Ascending aorta (tissue), 2 donors: ENCODE measurements at regions not wholly inside any gene's neighbourhood (a gene's known extent, or its start where the extent isn't known, plus 50 kb on each side); places are given as distances from the start of the nearest gene placed in this dataset.

ENCODE experiments used
- DNase-seq, 2 donors: peaks; one replicate each; pipeline ENCODE4 v3.0.0-alpha.2; 2019; ENCODE audit warnings: low spot score in 2 of 2
- H3K27ac ChIP-seq, 2 donors: fragments of 200-600 bp; sonication (generic); one replicate each; pipeline ENCODE4 v1.5.1; 2016 to 2017; ENCODE audit warnings: mild to moderate bottlenecking in 1 of 2
- H3K27me3 ChIP-seq: fragments of 200-600 bp; sonication (generic); one replicate; pipeline ENCODE4 v1.5.1; 2017
- H3K36me3 ChIP-seq, 2 donors: fragments of 200-600 bp; sonication (generic); one replicate each; pipeline ENCODE4 v1.5.1; 2016
- H3K4me1 ChIP-seq, 2 donors: fragments of 200-600 bp; sonication (generic); one replicate each; pipeline ENCODE4 v1.5.1; 2016 to 2017; ENCODE audit warnings: mild to moderate bottlenecking in 1 of 2
- H3K4me3 ChIP-seq, 2 donors: fragments of 200-600 bp; sonication (generic); one replicate each; pipeline ENCODE4 v1.5.1; 2016 to 2017; ENCODE audit warnings: mild to moderate bottlenecking in 1 of 2
- H3K9me3 ChIP-seq, 2 donors: fragments of 200-600 bp; sonication (generic); one replicate each; pipeline ENCODE4 v1.5.1; 2016
- intact Hi-C: fragments of 100-400 bp; cut with DNase I; formaldehyde crosslinking; loops from one replicate; pipeline ENCODE4 v1.15.1; 2023
- TF ChIP-seq, protein P1 (sequence below), 3 experiments: fragments of 200-600 bp in 2 of 3; fragments of 450-650 bp in 1 of 3; sonication (generic) in 2 of 3; IDR thresholded peaks; one replicate each; pipeline ENCODE4 v1.5.1; 2016 to 2019; ENCODE audit warnings: antibody characterized with exemption in 3 of 3, mild to moderate bottlenecking in 1 of 3, moderate library complexity in 1 of 3

DNA sequence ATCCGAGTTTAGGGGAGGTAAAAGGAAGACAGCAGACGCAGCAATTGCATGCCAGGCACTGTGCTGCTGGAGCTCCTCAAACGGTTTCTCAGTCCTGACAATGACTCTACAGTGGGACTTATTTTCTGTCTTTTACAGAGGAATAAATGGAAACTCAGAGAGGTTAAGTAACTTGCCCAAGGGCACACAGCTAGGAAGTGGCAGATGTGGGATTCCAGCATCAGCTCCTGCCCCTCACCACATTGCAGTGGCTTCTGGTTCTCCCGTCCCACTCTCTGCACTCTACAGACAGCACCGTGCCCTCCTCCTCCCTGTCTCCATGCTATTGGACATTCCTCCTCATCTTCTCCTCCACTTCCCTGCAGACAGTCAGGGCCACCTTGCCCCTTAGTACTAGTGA lies 74.2 kb upstream of the KSR1 start:
- no peak overlapping the region for H3K4me3 ChIP-seq
- no peaks in the 10 kb centered on the region for H3K27me3 ChIP-seq
- H3K9me3 ChIP-seq: no peaks in the 10 kb centered on the region
- H3K4me1 ChIP-seq: peaks cover 6 to 26% of the 10 kb centered on the region in 2 donors
- intact Hi-C loops: no loop called here
- TF ChIP-seq, protein P1, sequence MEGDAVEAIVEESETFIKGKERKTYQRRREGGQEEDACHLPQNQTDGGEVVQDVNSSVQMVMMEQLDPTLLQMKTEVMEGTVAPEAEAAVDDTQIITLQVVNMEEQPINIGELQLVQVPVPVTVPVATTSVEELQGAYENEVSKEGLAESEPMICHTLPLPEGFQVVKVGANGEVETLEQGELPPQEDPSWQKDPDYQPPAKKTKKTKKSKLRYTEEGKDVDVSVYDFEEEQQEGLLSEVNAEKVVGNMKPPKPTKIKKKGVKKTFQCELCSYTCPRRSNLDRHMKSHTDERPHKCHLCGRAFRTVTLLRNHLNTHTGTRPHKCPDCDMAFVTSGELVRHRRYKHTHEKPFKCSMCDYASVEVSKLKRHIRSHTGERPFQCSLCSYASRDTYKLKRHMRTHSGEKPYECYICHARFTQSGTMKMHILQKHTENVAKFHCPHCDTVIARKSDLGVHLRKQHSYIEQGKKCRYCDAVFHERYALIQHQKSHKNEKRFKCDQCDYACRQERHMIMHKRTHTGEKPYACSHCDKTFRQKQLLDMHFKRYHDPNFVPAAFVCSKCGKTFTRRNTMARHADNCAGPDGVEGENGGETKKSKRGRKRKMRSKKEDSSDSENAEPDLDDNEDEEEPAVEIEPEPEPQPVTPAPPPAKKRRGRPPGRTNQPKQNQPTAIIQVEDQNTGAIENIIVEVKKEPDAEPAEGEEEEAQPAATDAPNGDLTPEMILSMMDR (IDR thresholded peaks at IDR 0.05): no peak
- no peaks in the 10 kb centered on the region for H3K36me3 ChIP-seq
- no peak overlapping the region for H3K27ac ChIP-seq
- DNase-seq: no peak

DNA sequence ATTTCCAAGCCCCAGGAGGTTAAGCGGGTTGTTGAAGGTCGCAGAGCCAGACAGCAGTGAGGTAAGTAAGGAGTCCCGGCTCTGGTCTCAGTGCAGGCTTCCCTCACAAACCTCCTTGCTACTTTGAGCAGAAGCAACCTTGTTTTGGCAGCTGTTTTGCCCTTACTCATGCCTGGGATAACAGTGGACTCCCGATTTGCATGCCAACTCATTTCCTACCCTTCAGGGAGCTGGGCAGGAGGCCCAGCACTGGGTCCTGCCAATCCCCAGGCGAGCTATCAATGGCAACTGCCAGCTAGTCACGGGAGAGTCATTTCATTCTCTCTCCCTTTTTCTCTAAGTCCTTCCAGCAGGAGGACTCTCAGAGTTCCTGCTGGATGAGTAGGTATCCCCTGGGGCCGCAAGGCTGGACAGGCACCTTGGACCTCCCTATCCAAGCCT lies 72.0 kb upstream of the KSR1 start:
- Histone ChIP-seq H3K9me3 (no peaks in the 10 kb centered on the region), H3K4me3 (no peak overlapping the region), H3K36me3 (no peaks in the 10 kb centered on the region), H3K27me3 (no peaks in the 10 kb centered on the region), H3K4me1 (peaks cover 6 to 26% of the 10 kb centered on the region in 2 donors), H3K27ac (peak overlapping the region; percentile 62 to 72)
- DNase-seq: peak; percentile 60 to 92
- intact Hi-C loops: loop anchor here (1.0 kb wide), 2 partner anchors 31 to 51 kb away; no protein-coding TSS in a partner anchor
- TF ChIP-seq, protein P1 (IDR thresholded peaks at IDR 0.05): no peak

DNA sequence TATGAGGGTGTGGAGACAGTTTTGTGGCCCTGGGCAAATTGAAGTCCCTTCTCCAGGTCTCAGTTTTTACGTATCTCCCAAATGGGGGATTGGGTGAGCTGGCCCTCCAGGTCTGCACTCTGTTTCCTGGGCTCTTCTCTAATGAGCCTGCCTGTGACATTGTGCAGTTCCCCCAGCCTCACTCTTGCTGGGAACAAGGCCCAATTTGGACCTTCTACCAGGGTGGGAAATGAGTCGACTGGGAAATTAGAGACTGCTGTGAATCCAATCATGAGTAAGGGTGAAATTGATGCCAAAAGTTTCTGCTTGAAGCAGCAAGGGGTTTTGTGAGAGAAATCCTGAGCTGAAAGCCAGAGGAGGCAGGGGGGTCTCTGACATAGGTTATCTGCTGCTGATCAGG lies 71.5 kb upstream of the KSR1 start:
- no peak for DNase-seq
- Histone ChIP-seq H3K4me3 (no peak overlapping the region), H3K9me3 (no peaks in the 10 kb centered on the region), H3K4me1 (peaks cover 6 to 26% of the 10 kb centered on the region in 2 donors), H3K27me3 (no peaks in the 10 kb centered on the region), H3K36me3 (no peaks in the 10 kb centered on the region), H3K27ac (peak overlapping the region; percentile 62 to 72)
- intact Hi-C loops: loop anchor here (1.0 kb wide), 2 partner anchors 31 to 51 kb away; no protein-coding TSS in a partner anchor
- TF ChIP-seq, protein P1 (IDR thresholded peaks at IDR 0.05): peak in 1 of 3 experiments; percentile 3

DNA sequence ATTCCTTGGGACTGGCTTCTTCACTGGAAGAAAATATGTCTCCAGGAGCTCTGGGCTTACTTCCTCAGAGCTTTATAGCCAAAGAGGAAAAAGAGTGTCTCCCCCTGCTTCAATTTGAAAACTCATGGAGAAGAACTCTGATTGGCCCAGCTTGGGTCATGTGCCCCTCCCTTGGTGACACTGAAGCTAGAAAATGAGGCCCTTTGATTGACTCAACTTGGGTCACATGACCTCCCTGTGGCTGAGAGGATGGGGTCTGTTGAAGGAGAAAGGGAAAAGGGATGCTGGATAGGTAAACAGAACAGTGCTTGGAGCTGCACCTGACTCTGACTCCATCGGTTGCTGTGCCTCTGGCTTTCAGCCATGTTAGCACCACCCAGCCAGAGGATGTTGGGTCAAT lies 70.6 kb upstream of the KSR1 start:
- TF ChIP-seq, protein P1 (IDR thresholded peaks at IDR 0.05): no peak
- Histone ChIP-seq H3K27me3 (no peaks in the 10 kb centered on the region), H3K4me1 (peaks cover 2 to 21% of the 10 kb centered on the region in 2 donors), H3K4me3 (no peak overlapping the region), H3K36me3 (no peaks in the 10 kb centered on the region), H3K27ac (no peak overlapping the region), H3K9me3 (no peaks in the 10 kb centered on the region)
- intact Hi-C loops: no loop called here
- DNase-seq: no peak

DNA sequence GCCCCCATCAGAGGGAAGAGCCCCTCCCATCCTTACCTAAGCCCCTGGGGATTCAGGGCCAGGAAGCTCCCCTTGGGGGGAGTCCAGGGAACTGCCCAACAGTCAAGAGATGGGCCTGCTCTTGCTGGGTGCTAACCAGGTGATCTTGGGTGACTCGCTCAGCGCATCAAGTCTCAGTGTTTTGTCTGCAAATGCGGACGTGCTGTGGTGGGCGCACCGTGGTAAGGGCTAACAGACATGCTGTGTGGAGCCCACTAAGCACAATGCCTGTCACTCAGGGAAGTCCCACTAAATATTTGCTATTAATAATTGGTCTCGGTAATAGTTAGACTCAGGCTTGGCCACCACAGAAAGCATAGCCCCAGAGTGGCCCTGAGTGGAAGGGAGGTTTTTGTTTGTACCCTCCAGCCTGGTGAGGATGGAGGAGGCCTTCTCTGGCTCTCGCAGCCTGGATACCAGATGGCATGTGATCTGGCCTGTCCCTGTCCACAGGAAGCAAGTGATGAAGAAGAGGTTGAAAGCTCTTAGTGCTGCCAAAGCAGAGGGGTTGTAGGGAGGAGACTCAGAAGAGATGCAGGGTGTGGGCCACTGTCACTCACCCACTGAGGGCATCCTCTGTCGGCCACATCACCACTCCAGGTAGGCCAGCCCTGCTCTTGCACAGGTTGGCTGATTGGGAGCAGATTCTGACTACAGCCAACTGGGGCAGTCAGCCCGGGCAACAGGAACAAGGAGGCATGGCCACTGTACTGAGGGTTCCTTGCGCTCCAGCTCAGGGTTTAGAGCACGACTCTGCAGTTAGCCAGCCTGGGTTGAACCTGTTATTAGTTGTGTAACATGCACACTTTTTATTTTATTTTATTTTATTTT lies 69.8 kb upstream of the KSR1 start:
- H3K4me1 ChIP-seq: peaks cover 0 to 16% of the 10 kb centered on the region in 2 donors
- H3K36me3 ChIP-seq: no peaks in the 10 kb centered on the region
- TF ChIP-seq, protein P1 (IDR thresholded peaks at IDR 0.05): no peak
- H3K27ac ChIP-seq: no peak overlapping the region
- intact Hi-C loops: no loop called here
- H3K9me3 ChIP-seq: no peaks in the 10 kb centered on the region
- no peak for DNase-seq
- H3K4me3 ChIP-seq: no peak overlapping the region
- H3K27me3 ChIP-seq: no peaks in the 10 kb centered on the region
